DND-41 (cell line): ENCODE measurements at regions not wholly inside any gene's neighbourhood (a gene's known extent, or its start where the extent isn't known, plus 50 kb on each side); places are given as distances from the start of the nearest gene placed in this dataset.

Experiments
- CTCF ChIP-seq: IDR thresholded peaks from 2 replicates; pipeline ENCODE4 v1.5.1; 2012; ENCODE audit warnings: borderline replicate concordance, low read length, moderate library complexity, mild to moderate bottlenecking; ENCODE audit not compliant: poor library complexity, severe bottlenecking; ENCODE audit errors: extremely low read depth
- EZH2 ChIP-seq: IDR thresholded peaks from 3 replicates; pipeline ENCODE4 v1.6.1; 2012; ENCODE audit warnings: borderline replicate concordance, low read depth, mild to moderate bottlenecking, moderate library complexity, low read length, inconsistent platforms; ENCODE audit not compliant: severe bottlenecking

- TF ChIP-seq CTCF (peak; percentile 19), EZH2 (no peak)
Measured at GRCh38 chr18:14935210-14935609, 187.2 kb downstream of the ANKRD30B start.
